ENCODE measurements at regions not wholly inside any gene's neighbourhood (a gene's known extent, or its start where the extent isn't known, plus 50 kb on each side); places are given as distances from the start of the nearest gene placed in this dataset.
"Not testable (repeated sequence)": the region's sequence is repeated elsewhere in the genome, so short reads cannot be mapped to it uniquely, and the experiment has no call there.

DNA sequence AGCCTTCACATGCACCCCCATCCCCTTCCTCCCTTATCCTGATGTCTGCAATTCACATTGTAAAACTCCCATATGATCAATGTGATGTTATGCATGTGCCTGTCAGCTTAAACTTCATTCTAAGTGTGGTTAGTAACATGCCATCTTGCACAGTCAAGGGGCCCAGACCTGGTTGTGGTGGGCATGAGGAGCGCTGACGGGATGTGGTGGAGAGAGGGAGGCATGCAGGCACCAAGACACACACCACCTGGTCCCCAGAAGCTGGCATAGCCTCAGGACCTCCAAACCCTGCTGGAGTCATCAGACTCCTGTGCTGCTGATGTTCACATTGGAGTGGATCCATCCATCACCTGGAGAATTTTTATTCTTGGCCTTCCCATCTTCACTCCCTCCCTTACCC lies 90.5 kb upstream of the ABCC4 start:
- no peak for DNase-seq

DNA sequence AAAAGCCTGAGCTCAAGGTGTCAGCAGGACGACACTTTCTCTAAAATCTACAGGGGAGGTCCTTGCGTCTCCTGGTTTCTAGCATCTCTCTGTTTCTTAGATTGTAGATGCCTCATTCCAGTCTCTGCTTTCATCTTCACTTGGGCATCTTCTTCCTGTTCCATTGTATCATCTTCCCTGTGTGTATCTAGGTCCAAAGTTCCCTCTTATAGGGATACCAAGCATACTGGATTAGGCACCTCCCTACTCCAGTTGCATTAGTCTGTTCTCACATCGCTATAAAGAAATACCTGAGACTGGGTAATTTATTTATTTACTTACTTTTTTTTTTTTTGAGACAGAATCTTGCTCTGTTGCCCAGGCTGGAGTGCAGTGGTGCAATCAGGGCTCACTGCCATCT lies 91.3 kb upstream of the ABCC4 start:
- DNase-seq: no peak

DNA sequence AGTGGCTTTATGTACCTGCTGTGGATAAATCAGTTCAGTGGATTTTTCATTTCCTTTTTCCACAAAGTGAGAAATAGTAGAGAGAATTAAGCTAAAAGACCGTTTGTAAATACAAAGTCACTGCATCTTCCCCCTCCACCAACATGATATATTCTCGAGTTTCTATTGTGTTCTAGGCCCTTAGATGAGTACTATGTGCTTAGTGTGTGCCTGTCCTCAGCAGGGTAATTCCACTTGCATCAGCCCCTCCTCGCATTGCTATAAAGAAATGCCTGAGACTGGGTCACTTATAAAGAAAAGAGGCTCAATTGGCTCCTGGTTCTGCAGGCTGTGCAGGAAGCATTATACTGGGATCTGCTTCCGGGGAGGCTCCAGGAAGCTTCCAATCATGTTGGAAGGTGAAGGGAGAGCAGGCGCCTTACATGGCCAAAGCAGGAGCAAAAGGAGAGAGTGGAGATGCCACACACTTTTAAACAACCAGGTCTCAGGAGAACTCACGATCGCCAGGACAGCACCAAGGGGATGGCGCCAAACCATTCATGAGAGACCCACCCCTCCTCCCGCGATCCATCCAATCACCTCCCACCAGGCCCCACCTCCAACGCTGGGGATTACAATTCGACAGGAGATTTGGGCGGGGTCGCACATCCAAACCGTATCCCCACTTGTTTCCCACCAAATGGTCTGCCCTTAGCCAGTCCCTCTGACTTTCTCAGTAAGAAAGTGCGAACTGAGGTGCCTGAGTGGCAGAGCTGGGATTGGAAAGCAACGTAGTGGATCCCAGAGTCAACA lies 102.3 kb upstream of the ABCC4 start:
- peak; percentile 39 for DNase-seq

DNA sequence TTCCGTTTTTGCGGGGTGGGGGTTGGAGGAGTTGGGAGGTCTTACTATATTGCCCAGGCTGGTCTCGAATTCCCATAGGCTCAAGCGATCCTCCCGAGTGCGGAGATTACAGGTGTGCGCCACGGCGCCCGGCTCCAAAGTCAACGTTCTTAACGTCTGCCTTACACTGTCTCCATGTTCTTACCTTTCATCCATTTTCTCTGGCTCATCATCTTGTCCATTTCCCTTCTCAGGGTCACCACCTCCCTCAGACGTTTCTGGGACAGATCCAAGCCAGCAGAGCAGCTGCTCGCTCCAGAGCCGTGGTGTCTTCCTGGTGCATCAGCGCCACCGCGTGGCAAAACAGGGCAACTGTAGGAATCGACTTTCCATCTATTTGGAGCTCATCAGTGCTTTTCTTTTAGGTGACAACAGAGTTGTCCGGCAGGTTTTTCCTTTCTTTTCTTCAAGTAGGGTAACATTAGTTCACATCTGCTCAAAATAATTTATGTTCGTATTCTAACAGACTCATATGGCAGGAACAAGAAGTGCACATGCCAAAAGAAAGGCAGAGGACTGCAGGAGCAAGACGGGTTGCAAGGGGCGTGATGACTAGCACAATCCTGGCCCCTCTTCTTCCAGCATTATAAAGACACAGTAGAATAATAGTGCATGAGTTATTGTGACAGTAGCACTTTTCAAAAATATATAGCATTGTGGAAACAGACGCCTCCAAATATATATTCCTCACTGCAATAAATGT lies 103.1 kb upstream of the ABCC4 start:
- peak; percentile 79 for DNase-seq

DNA sequence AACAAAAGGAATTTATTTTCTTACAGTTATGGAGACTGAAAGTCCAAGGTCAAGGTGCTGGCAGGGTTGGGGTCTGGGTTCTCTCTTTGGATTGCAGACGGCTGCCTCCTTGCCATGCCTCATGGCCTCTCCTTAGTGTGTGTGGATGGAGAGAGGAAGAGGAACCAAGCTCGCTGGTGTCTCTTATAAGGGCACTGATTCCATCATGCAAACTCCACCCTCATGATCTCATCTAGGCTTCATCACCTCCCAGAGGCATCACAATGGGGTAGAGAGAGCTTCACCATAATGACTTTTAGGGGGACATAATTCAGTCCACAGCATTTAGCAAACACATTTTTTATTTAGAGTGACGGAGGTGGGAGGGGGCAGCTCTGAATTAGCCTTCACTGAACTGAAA lies 104.9 kb upstream of the ABCC4 start:
- no peak for DNase-seq

DNA sequence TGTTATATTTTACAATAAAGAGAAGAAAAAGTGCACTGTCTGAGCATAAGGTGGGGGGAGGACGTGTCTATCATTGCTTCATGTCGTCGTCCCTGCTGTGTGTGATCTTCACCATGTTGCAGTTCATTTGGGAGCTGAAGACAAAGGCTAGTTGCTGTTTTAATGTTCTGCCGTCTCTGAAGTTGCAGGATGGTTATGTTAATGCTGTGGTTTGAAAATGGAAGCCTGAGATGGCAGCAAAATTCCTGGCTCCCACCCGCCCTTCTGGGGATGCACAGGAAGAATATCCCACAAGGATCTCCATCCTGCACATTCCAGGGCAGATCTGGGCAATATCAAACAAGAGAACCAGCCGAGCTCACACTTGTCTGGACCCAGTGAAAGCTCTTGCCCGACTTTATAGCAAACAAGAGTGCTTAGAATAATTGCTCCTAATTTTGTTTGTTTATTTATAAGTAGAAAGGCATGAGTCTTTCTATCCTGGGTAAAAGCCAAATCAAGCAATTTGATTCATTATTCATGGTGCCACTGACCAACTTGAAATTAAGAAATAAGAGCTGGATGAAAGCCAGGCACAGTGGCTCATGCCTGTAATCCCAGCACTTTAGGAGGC lies 110.3 kb upstream of the ABCC4 start:
- no peak for DNase-seq

DNA sequence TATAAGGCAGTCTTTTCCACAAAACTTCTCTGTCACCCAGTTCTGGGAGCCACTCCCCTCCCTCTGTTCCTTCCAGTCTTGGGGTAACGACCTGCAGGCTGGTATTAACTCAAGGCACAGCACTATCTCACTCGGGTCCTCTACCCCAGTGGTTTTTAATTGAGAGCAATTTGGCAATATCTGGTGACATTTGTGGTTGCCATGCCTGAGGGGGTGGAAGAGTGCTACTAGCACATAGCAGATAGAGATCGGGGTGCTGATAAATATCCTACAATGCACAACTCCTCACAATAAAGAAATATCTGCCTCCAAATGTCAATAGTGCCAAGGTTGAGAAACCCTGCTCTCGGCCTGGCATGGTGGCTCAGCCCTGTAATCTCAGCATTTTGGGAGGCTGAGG lies 117.7 kb upstream of the ABCC4 start:
- no peak for DNase-seq

DNA sequence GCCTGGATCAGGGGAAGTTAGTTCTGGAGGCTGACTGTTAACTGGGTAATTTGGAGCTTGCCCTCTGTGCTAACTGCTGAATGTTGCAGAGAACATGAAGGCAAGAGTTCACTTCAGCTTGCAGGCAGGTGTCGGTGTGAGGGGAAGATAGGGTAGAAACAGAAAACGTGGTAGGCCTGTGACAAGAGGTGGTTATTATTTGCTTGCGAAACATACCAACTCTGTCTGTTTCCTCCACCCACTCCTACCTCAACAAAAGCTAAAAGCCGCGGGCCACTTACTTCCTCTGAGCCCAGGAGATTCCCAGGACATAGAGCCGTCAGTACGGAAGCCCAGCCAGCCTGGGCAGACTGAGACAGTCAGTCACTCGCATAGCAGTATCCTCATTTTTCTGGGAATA lies 119.2 kb upstream of the ABCC4 start:
- no peak for DNase-seq

DNA sequence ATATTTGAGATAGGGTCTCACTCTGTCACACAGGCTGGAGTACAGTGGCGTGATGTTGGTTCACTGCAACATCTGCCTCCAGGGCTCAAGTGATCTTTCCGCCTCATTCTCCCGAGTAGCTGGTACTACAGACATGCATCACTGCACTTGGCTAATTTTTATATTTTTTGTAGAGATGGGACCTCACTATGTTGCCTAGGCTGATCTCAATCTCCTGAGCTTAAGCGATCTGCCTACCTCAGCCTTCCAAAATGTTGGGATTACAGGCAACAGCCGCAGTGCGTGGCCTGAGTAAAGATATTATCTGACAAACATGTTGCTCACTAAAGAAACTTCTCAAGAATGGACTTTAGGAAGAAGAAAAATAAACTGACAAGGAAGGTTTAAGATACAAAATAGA lies 125.4 kb upstream of the ABCC4 start:
- no peak for DNase-seq

DNA sequence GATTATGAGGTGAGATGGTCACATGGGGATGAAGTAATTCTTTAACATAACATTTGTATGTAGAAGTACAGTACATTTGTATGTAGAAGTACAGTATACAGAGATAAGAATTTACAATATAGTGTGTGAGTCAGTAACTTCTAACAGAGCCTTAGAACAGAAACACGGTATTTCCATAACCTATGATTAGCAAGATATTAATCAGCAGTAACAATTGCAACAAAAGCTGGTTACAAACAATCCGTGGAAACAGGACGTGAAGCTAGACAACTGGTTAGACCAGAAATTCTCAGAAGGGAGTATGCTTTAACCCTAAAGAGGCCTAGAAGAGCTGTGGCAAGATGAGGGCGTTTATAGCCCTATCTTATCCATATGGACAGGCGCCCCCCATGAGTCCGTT lies 122.0 kb upstream of the CLDN10 start:
- not testable (repeated sequence) for DNase-seq

DNA sequence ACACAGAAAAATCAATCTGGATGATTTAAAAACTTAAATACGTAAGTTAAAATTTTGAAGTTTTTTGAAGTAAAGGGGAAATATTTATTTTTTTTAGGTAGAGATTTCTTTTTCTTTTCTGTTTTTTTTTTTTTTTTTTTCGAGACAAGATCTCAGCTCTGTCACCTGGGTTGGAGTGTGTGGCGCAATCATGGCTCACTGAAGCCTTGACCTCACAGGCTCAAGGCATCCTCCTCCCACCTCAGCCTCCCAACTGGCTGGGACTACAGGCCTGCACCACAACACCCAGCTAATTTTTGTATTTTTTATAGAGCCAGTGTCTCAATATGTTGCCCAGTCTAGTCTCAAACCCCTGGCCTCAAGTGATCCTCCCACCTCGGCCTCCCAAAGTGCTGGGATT lies 120.4 kb upstream of the CLDN10 start:
- DNase-seq: no peak

DNA sequence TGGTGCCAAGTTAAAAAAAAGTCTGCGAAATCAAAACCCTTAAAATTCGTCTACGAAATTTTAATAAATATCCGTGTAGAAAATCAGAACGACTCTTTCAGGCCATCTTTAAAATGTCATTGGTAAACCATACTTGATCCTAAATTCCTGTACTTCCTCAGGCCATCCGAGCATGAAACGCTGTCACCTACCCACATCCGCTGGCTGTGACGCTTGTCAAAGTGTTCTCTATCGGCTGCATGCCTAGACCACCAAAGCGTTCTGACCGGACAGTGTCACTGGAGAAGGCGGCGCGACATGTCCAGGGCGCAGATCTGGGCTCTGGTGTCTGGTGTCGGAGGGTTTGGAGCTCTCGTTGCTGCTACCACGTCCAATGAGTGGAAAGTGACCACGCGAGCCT lies 119.0 kb upstream of the CLDN10 start:
- DNase-seq: no peak

DNA sequence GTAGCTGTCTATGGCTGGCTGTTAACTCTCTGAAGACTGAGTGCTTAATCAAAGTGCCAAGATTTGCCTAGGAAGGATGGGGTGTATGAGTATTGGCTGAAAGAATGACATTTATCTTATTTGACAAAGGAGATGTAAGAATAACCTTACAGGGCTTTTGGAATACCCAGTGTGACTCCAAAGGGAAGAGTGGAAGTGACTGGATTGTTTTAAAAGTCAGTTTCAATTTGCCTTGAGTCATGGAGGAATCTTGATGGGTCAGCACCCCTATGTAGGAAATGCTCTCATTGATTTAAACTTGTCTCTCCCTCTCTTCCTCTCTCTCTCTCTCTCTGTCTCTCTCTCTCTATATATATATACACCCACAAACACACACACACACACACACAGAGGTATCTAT lies 118.4 kb upstream of the CLDN10 start:
- no peak for DNase-seq

DNA sequence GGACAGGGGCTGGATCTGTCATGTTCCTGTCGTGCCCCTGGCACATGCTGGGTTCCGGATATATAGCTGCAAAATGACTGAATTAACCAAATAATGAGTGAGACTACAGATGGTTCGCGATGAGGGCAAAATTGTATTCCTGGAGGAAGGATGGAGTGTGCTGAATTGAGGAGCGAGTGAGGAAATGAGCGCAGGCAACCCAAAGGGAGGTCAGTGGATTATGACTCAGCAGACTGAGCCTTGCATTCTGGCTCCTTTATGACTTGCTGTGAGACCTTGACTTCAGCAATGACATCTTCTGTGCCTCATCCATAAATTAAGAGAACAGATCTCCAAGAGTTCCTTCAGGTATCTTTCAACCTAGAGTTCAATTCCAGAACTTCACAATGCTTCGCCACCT lies 115.0 kb upstream of the CLDN10 start:
- DNase-seq: no peak

DNA sequence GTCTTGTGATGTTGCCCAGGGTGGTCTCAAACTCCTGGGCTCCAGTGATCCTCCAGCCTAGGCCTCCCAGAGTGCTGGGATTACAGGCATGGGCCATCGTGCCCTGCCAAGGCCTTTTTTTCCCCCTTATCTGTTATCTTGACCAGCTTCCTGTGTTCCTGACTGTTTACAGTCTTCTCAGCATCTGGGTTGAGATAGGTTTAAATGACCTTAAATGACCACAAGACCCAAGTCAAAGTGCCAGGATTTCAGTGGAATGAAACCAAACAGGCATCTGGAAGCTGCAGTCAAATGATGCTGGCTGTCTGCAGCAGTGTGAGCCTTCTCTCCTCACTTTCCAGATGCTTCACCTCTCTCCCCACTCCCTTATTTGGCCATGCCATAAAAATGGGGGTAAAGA lies 114.2 kb upstream of the CLDN10 start:
- DNase-seq: no peak

DNA sequence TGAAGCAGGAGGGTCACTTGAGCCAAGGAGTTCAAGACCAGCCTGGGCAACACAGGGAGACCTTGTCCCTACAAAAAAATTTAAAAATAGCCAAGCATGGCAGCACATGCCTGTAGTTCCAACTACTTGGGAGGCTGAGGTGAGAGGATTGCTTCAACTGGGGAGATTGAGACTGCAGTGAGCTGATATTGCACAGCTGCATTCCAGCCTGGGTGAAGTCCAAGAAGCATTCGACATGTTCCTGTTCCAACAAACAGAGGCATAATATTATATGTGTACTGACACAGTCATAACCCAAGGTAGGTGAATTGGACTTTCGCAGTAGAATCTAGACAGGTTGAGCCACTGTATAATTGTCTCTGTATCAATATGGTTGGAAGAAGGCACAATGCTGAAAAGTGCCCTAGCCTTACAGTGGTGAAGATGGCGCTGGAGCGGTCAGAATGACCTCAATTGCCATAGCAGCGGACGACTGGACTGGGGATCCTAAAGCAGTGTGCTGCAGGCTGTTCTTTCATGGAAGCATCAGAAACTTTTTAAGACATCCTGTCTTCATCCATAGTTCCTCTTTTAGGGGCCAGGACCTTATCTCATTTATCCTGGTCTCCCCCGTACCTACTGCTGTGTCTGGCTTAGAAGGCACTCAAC lies 112.0 kb upstream of the CLDN10 start:
- DNase-seq: no peak

DNA sequence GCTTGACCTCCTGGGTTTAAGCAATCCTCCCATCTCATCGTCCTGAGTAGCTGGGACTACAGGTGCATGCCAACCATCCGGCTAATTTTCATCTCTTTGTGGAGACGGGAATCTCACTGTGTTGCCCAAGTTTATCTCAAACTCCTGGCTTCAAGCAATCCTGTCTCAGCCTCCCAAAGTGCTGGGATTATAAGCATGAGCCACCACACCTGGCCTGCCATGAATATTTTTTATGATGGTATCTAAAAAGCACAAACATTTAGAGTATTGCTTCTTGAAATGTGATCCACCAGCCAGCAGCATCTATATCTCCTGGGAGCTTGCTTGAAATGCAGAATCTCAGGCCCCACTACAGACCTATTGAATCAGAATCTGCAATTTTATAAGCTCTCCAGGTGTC lies 111.2 kb upstream of the CLDN10 start:
- no peak for DNase-seq

DNA sequence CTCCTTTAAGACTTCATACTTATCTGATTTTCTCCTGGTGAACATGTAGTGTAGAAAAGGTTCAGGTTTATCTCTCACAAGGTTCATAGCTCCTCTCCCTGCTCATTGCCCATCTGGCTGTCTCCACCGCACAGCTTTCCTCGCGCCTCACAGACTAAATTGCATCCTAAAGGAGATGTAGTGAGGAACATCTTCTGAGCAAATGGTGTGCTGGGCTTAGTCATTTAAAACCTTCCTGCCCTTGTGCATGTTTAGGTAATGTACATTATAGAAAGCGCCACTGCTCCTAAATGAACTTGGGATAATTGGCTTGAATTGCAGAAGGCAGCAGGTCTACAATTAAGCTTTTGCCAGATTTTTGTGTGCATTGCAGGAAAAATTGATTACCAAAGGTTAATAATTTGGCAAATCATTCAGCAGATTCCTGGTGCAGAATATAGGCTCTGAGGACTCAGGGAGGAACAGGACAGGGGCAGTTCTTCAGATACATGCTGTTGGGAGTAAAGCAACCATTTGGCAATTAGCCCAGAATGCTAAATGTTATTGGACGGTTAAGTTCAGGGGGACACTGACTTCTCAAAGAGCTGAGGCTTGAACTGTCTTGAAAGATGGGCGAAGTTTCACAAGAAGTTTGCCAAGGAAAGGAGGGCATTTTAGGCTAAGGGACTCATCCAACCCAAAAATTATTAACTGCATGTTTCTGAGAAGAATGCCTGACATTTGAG lies 108.4 kb upstream of the CLDN10 start:
- DNase-seq: no peak

DNA sequence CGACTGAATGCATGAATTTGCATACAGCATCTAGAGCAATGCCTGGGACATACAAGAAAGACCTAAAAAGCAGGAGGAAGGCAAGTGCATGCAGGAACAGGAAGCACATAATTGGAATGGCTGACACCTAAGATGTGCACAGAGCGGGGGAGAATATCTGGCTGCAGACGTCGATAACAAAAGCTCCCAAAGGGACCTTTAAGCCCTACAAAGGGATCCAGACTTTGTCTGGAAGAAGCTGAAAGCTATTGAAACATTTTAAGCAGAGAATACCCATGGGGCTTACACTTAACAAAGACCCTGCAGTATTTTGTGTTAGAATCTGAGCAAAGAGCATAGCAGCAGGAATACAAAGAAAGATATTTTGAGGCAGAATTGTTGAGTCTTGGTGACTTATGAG lies 107.4 kb upstream of the CLDN10 start:
- DNase-seq: no peak

DNA sequence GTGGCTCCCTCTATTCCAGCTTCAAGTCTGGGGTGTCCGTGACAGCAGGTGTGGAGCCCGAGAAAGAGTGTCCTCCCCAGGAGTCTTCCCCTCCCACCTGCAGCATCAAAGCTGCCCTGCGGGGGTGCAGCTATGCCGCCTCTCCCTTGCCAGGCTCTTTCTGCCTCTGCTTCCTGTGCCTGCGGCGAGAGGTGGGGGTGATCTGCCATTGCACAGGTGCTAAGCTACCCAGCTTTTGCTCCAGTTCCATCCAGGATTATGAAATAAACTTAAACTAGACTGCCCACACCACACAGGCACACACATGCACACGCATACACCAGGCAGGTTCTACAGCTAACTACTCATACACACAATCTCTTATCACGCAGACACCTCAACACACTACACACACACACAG lies 104.7 kb upstream of the CLDN10 start:
- peak; percentile 29 for DNase-seq

DNA sequence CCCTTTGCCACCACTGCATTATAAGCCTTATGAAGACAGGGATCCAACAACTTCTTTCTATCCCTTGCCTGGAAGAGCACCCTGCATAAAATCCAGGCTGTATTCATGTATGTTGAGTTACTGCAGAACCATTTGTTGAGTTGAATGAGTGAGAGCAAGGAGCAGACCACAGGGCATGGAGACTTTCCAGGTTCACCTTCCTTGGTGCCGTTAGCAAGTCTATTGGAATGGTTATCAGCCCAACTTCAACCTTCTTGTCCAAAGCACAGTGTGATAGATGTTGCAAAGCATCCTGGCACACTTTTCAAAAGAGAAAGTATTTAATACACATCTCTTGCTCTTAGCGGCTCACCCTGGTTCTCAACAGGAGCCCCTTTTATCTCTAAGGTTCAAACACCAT lies 100.9 kb upstream of the CLDN10 start:
- no peak for DNase-seq

DNA sequence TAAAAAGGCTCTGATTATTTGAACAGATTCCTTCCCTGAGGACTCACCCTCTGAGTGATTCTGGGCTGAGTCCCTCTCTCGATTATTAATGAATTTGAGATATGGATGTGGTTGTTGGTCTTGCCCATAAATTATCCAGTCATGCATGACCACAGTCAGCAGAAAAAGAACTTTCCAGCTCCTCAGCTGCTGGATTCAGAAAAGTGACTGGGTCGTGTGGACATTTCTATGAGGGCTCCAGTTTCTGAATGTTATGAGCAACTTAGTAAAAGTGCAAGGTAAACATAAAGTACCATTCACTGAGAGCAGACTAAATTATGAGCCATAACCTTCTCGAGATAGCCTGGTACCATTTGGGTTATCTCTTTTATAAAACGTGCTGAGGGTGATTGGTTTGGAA lies 100.1 kb upstream of the CLDN10 start:
- no peak for DNase-seq

DNA sequence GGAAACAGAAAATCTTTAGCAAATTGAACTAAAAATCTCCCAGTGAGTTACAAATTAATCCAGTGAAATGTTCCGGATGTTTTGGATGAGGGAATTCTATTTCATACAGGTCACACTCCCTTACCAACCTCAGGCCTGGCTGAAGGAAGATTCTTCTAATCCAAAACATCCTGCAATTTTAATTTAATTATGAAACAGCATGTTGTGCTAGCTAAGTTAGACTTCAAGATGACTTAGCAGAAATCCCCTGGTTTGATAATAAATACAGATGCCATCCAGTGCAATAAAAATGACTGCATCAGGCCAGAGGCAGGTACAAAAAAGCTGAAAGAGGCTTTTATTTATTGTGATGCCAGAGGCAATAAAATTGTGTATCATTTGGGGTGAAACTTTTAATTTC lies 96.7 kb upstream of the CLDN10 start:
- no peak for DNase-seq

All from NCI-H69 (cell line).